Uterus (tissue), 2 donors: ENCODE measurements at regions not wholly inside any gene's neighbourhood (a gene's known extent, or its start where the extent isn't known, plus 50 kb on each side); places are given as distances from the start of the nearest gene placed in this dataset.

Source experiments
- POLR2A ChIP-seq, 2 donors: fragments of 450-650 bp; IDR thresholded peaks; one replicate each; pipeline ENCODE4 v1.6.1; 2016; ENCODE audit warnings: antibody characterized with exemption in 2 of 2, mild to moderate bottlenecking in 1 of 2, moderate library complexity in 1 of 2
- TF ChIP-seq, protein P1 (sequence below), 4 experiments: fragments of 200-600 bp in 2 of 4; fragments of 450-650 bp in 2 of 4; sonication (generic) in 2 of 4; IDR thresholded peaks; one replicate each; pipeline ENCODE4 v1.5.1; 2016 to 2019; ENCODE audit warnings: antibody characterized with exemption in 4 of 4, mild to moderate bottlenecking in 2 of 4, moderate library complexity in 1 of 4

DNA sequence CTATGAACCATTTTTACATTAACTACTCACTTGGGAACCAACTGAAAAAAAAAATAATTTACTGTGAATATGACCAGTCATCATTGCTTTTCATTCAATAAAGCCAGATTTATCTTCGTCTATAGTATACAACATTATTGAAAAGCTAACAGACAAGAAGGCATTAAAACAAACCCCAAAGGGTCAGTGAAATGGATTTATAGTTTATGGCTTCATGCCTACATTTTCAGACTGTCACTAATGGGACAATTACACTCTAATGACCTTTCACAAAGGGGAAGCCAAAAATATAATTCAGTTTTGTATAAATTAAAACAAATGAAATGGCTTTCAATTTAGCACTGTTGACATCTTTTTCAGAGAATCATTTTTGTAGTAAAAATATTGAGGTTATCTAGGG, 169.1 kb downstream of the DSEL start:
- TF ChIP-seq, protein P1, sequence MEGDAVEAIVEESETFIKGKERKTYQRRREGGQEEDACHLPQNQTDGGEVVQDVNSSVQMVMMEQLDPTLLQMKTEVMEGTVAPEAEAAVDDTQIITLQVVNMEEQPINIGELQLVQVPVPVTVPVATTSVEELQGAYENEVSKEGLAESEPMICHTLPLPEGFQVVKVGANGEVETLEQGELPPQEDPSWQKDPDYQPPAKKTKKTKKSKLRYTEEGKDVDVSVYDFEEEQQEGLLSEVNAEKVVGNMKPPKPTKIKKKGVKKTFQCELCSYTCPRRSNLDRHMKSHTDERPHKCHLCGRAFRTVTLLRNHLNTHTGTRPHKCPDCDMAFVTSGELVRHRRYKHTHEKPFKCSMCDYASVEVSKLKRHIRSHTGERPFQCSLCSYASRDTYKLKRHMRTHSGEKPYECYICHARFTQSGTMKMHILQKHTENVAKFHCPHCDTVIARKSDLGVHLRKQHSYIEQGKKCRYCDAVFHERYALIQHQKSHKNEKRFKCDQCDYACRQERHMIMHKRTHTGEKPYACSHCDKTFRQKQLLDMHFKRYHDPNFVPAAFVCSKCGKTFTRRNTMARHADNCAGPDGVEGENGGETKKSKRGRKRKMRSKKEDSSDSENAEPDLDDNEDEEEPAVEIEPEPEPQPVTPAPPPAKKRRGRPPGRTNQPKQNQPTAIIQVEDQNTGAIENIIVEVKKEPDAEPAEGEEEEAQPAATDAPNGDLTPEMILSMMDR (IDR thresholded peaks at IDR 0.05): no peak
- no peak for TF ChIP-seq POLR2A (IDR thresholded peaks at IDR 0.05)
